ENCODE measurements at regions not wholly inside any gene's neighbourhood (a gene's known extent, or its start where the extent isn't known, plus 50 kb on each side); places are given as distances from the start of the nearest gene placed in this dataset.

DNA sequence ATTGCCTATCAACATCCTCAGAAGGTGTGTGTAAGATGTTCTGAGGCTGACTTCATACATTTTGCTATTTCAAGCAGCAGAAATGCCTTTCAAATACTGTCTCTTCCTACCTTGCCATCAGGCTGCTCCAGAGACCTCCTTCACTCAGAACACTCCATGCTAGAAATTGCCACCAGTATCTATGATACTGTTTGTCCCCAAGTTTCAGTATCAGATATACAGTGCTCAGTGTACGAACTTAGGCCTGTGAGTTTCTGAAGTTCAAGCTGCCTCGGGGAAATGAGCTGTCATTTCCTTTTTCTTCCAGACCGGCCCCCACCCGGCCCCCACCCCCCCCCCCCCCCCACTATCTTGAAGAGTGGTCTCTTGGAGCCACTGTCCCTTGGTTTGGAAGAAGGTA, 373.4 kb upstream of the CHRM2 start:
- Histone ChIP-seq H4K20me1 (ENCODE audit: control insufficient read depth, insufficient read depth, low read length, poor library complexity, severe bottlenecking) (no peaks in the 10 kb centered on the region), H3K4me1 (ENCODE audit: control insufficient read depth in 2 of 2, insufficient read depth in 2 of 2, low read length in 2 of 2) (no peaks in the 10 kb centered on the region), H3K9me3 (ENCODE audit: control extremely low read depth in 1 of 3, control insufficient read depth in 2 of 3, insufficient read depth in 1 of 3, low read length in 2 of 3) (no peaks in the 10 kb centered on the region), H3K4me2 (replicated peaks; ENCODE audit: low read depth, low read length, poor library complexity, severe bottlenecking) (no peak overlapping the region), H3K36me3 (replicated peaks in 1 of 2; ENCODE audit: control extremely low read depth in 1 of 2, control insufficient read depth in 1 of 2, extremely low read depth in 1 of 2, insufficient read depth in 2 of 2, low read length in 1 of 2) (no peaks in the 10 kb centered on the region), H3K9ac (ENCODE audit: low read length) (no peak overlapping the region), H3K27ac (ENCODE audit: low read length in 2 of 2) (no peak overlapping the region), H2AFZ (ENCODE audit: insufficient read depth, low read depth, low read length, poor library complexity, severe bottlenecking) (no peak overlapping the region), H3K79me2 (ENCODE audit: control insufficient read depth, insufficient read depth, low read length) (no peaks in the 10 kb centered on the region), H3K4me3 (ENCODE audit: control extremely low read depth in 1 of 5, extremely low read depth in 1 of 5, insufficient read depth in 1 of 5, low read depth in 2 of 5, low read length in 4 of 5) (no peak overlapping the region), H3K27me3 (replicated peaks in 1 of 4; ENCODE audit: control extremely low read depth in 1 of 4, control insufficient read depth in 3 of 4, insufficient read depth in 4 of 4, low read length in 3 of 4) (no peaks in the 10 kb centered on the region)
- H3K4me3 Mint-ChIP-seq, result no peak overlapping the region
- no peaks in the 10 kb centered on the region for H3K27me3 Mint-ChIP-seq
- intact Hi-C loops (cut with micrococcal nuclease), result no loop called here
- no peak for DNase-seq
- H3K4me1 Mint-ChIP-seq, result no peaks in the 10 kb centered on the region
- CTCF ChIA-PET, result no interaction called here
- TF ChIP-seq EZH2 (IDR thresholded peaks at IDR 0.05; ENCODE audit: borderline replicate concordance, insufficient read depth, low read depth, low read length, poor library complexity, severe bottlenecking), result no peak
- TF ChIP-seq, protein P1, sequence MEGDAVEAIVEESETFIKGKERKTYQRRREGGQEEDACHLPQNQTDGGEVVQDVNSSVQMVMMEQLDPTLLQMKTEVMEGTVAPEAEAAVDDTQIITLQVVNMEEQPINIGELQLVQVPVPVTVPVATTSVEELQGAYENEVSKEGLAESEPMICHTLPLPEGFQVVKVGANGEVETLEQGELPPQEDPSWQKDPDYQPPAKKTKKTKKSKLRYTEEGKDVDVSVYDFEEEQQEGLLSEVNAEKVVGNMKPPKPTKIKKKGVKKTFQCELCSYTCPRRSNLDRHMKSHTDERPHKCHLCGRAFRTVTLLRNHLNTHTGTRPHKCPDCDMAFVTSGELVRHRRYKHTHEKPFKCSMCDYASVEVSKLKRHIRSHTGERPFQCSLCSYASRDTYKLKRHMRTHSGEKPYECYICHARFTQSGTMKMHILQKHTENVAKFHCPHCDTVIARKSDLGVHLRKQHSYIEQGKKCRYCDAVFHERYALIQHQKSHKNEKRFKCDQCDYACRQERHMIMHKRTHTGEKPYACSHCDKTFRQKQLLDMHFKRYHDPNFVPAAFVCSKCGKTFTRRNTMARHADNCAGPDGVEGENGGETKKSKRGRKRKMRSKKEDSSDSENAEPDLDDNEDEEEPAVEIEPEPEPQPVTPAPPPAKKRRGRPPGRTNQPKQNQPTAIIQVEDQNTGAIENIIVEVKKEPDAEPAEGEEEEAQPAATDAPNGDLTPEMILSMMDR (IDR thresholded peaks at IDR 0.05), result no peak
- H3K9me3 Mint-ChIP-seq (ENCODE audit: insufficient read depth), result peaks cover 2% of the 10 kb centered on the region
- H3K27ac Mint-ChIP-seq, result no peak overlapping the region
- ATAC-seq (ENCODE audit: low read depth), result no peak
- POLR2A ChIA-PET, result no interaction called here
- no CpG with 5 or more reads among the region's 4 CpGs for WGBS (ENCODE audit: insufficient coverage)

DNA sequence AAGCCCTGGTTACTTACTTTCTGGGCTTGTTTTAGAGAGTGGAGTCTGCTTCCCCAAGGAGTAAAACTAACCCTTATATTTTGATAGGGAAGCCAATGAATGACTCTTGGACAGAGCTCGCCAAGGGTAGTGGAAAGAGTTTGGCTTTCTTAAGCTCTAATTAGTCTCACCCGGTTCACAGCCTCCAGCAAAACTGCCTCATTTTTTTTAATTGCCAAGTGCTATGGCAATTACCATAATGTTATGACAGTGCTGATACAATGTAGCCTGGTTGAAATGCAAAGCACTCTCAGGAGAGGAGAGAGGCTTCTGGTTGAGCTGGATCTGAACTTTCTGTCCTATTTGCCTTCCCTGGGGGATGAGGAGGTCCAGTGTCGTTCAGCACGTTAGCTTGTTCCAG, 376.1 kb upstream of the CHRM2 start:
- intact Hi-C loops (cut with micrococcal nuclease), result no loop called here
- Histone ChIP-seq H3K4me2 (replicated peaks; ENCODE audit: low read depth, low read length, poor library complexity, severe bottlenecking) (no peak overlapping the region), H3K79me2 (ENCODE audit: control insufficient read depth, insufficient read depth, low read length) (no peaks in the 10 kb centered on the region), H2AFZ (ENCODE audit: insufficient read depth, low read depth, low read length, poor library complexity, severe bottlenecking) (no peak overlapping the region), H3K4me1 (ENCODE audit: control insufficient read depth in 2 of 2, insufficient read depth in 2 of 2, low read length in 2 of 2) (no peaks in the 10 kb centered on the region), H3K27me3 (replicated peaks in 1 of 4; ENCODE audit: control extremely low read depth in 1 of 4, control insufficient read depth in 3 of 4, insufficient read depth in 4 of 4, low read length in 3 of 4) (no peaks in the 10 kb centered on the region), H3K36me3 (replicated peaks in 1 of 2; ENCODE audit: control extremely low read depth in 1 of 2, control insufficient read depth in 1 of 2, extremely low read depth in 1 of 2, insufficient read depth in 2 of 2, low read length in 1 of 2) (no peaks in the 10 kb centered on the region), H3K4me3 (ENCODE audit: control extremely low read depth in 1 of 5, extremely low read depth in 1 of 5, insufficient read depth in 1 of 5, low read depth in 2 of 5, low read length in 4 of 5) (no peak overlapping the region), H3K9ac (ENCODE audit: low read length) (no peak overlapping the region), H4K20me1 (ENCODE audit: control insufficient read depth, insufficient read depth, low read length, poor library complexity, severe bottlenecking) (no peaks in the 10 kb centered on the region), H3K27ac (ENCODE audit: low read length in 2 of 2) (no peak overlapping the region), H3K9me3 (ENCODE audit: control extremely low read depth in 1 of 3, control insufficient read depth in 2 of 3, insufficient read depth in 1 of 3, low read length in 2 of 3) (no peaks in the 10 kb centered on the region)
- WGBS (ENCODE audit: insufficient coverage), result 90% methylated on average over 2 of the region's 4 CpGs
- no peaks in the 10 kb centered on the region for H3K4me1 Mint-ChIP-seq
- DNase-seq, result no peak
- CTCF ChIA-PET, result no interaction called here
- H3K9me3 Mint-ChIP-seq (ENCODE audit: insufficient read depth), result peaks cover 7% of the 10 kb centered on the region
- H3K4me3 Mint-ChIP-seq, result no peak overlapping the region
- POLR2A ChIA-PET, result no interaction called here
- ATAC-seq (ENCODE audit: low read depth), result no peak
- no peak overlapping the region for H3K27ac Mint-ChIP-seq
- no peaks in the 10 kb centered on the region for H3K27me3 Mint-ChIP-seq
- no peak for TF ChIP-seq EZH2 (IDR thresholded peaks at IDR 0.05; ENCODE audit: borderline replicate concordance, insufficient read depth, low read depth, low read length, poor library complexity, severe bottlenecking)
- TF ChIP-seq, protein P1 (IDR thresholded peaks at IDR 0.05), result no peak

Measured in B cell (primary cell).